HepG2 (cell line): ENCODE measurements at regions not wholly inside any gene's neighbourhood (a gene's known extent, or its start where the extent isn't known, plus 50 kb on each side); places are given as distances from the start of the nearest gene placed in this dataset.

Source experiments
- ATAC-seq: fragments of 200-7000 bp; cut with Tn5 transposase; 3 replicates; pipeline ENCODE4 v1.9.1; 2020; ENCODE audit warnings: mild to moderate bottlenecking, moderate library complexity
- BruUV-seq: library from RNA; stranded (reverse); fragments of 400-500 nt; replicated peaks from 2 replicates; lab custom pipeline; 2021; lab: Mats Ljungman, UMichigan
- CTCF ChIA-PET: fragments of 300-600 bp; formaldehyde crosslinking; extraction: SDS; loops from one replicate; lab custom pipeline; 2021; ENCODE audit warnings: low total read pairs, inconsistent platforms, low intra/inter-chr PET ratio; lab: Yijun Ruan, JAX
- POLR2A ChIA-PET: fragments of 350-600 bp; sonication (Branson Sonifier 250); formaldehyde crosslinking; loops from one replicate; lab custom pipeline; 2020; ENCODE audit warnings: antibody characterized with exemption, inconsistent platforms; lab: Yijun Ruan, JAX
- DNase-seq: peaks from one replicate; pipeline ENCODE4 v3.0.0-alpha.2; 2015; ENCODE audit warnings: low spot score
- FAIRE-seq: peaks from 3 replicates; lab custom pipeline; 2011; peaks lifted over from hg19 to GRCh38; lab: Jason Lieb, UNC
- H2AFZ ChIP-seq: one replicate; pipeline ENCODE4 v1.6.1; 2011; ENCODE audit warnings: low read length, inconsistent platforms
- H3K27ac ChIP-seq: fragments of 300-600 bp; 3 replicates; pipeline ENCODE4 v1.8.0; 2011; ENCODE audit warnings: mixed run types, mild to moderate bottlenecking, mixed read lengths, low read length, inconsistent platforms; ENCODE audit not compliant: insufficient read depth; ENCODE audit errors: extremely low read length
- H3K27me3 ChIP-seq, 2 experiments: fragments of 200-600 bp in 1 of 2; 2 replicates in 1 of 2; 3 replicates in 1 of 2; pipeline versions ENCODE4 v1.6.0 to v1.8.0; 2011; ENCODE audit warnings: low read length in 2 of 2, mild to moderate bottlenecking in 2 of 2, moderate library complexity in 2 of 2, inconsistent platforms in 1 of 2; ENCODE audit not compliant: insufficient read depth in 2 of 2, control insufficient read depth in 1 of 2
- H3K36me3 ChIP-seq, 2 experiments: fragments of 200-600 bp in 1 of 2; replicated peaks in 1 of 2; 2 replicates in 1 of 2; 3 replicates in 1 of 2; pipeline versions ENCODE4 v1.5.1 to v1.8.0; 2011; ENCODE audit warnings: low read length in 2 of 2, inconsistent platforms in 1 of 2; ENCODE audit not compliant: insufficient read depth in 2 of 2, control insufficient read depth in 1 of 2
- H3K4me1 ChIP-seq: 2 replicates; pipeline ENCODE4 v1.5.1; 2012; ENCODE audit warnings: low read length, inconsistent platforms; ENCODE audit not compliant: insufficient read depth
- H3K4me2 ChIP-seq: 2 replicates; pipeline ENCODE4 v1.6.0; 2011; ENCODE audit warnings: low read depth, low read length, inconsistent platforms
- H3K4me3 ChIP-seq, 3 experiments: fragments of 200-600 bp in 1 of 3; sonication (generic), shearing (Covaris generic) in 1 of 3; replicated peaks in 1 of 3; 2 replicates each; pipeline ENCODE4 v1.5.1; 2011 to 2016; ENCODE audit warnings: low read length in 3 of 3, inconsistent platforms in 2 of 3, low read depth in 2 of 3, mild to moderate bottlenecking in 2 of 3, control low read depth in 1 of 3, mixed read lengths in 1 of 3; ENCODE audit not compliant: insufficient read depth in 1 of 3
- H3K79me2 ChIP-seq: one replicate; pipeline ENCODE4 v1.6.1; 2011; ENCODE audit warnings: low read length, inconsistent platforms; ENCODE audit not compliant: insufficient read depth
- H3K9ac ChIP-seq: 2 replicates; pipeline ENCODE4 v1.6.0; 2011; ENCODE audit warnings: mild to moderate bottlenecking, low read depth, low read length, inconsistent platforms; ENCODE audit not compliant: insufficient read depth
- H3K9me3 ChIP-seq: 2 replicates; pipeline ENCODE4 v1.5.1; 2012; ENCODE audit warnings: mild to moderate bottlenecking, low read length
- H4K20me1 ChIP-seq: 2 replicates; pipeline ENCODE4 v1.6.0; 2011; ENCODE audit warnings: inconsistent platforms, mild to moderate bottlenecking, low read length, moderate library complexity; ENCODE audit not compliant: insufficient read depth
- BCL6 ChIP-seq: IDR thresholded peaks from 2 replicates; pipeline ENCODE4 v1.6.1; 2016; ENCODE audit warnings: missing genetic modification reagents, missing compliant biosample characterization
- DPF2 ChIP-seq: sonication (generic); formaldehyde crosslinking; IDR thresholded peaks from 2 replicates; pipeline ENCODE4 v1.4.0; 2020; ENCODE audit warnings: mild to moderate bottlenecking, low read depth, missing genetic modification reagents, borderline replicate concordance
- FOXK2 ChIP-seq: fragments of 450-650 bp; IDR thresholded peaks from 2 replicates; pipeline ENCODE4 v1.6.1; 2016
- HNRNPK ChIP-seq: fragments of 200-400 bp; formaldehyde crosslinking; IDR thresholded peaks from 2 replicates; pipeline ENCODE4 v1.6.1; 2018; ENCODE audit warnings: low read length, low read depth, moderate library complexity, mild to moderate bottlenecking; ENCODE audit not compliant: poor library complexity, severe bottlenecking
- HNRNPLL ChIP-seq: fragments of 200-400 bp; formaldehyde crosslinking; IDR thresholded peaks from 2 replicates; pipeline ENCODE4 v1.6.1; 2017; ENCODE audit warnings: mild to moderate bottlenecking, low read depth, low read length; ENCODE audit not compliant: poor library complexity, severe bottlenecking
- KLF6 ChIP-seq: IDR thresholded peaks from 2 replicates; pipeline ENCODE4 v1.8.0; 2016; ENCODE audit warnings: missing biosample characterization, missing genetic modification reagents
- POLR2A ChIP-seq, 2 experiments: IDR thresholded peaks; 2 replicates each; pipeline ENCODE4 v1.6.1; 2011; ENCODE audit warnings: low read depth in 2 of 2, low read length in 2 of 2, mild to moderate bottlenecking in 1 of 2, moderate library complexity in 1 of 2; ENCODE audit not compliant: insufficient read depth in 1 of 2
- RNF2 ChIP-seq: fragments of 450-650 bp; conservative IDR thresholded peaks from 2 replicates; pipeline ENCODE4 v1.6.1; 2016; ENCODE audit warnings: low read depth
- SRSF1 ChIP-seq: fragments of 200-400 bp; formaldehyde crosslinking; optimal IDR thresholded peaks from 2 replicates; pipeline ENCODE3; 2017; ENCODE audit warnings: mild to moderate bottlenecking, low read depth, low read length, moderate library complexity
- STAT5B ChIP-seq: sonication (generic); formaldehyde crosslinking; IDR thresholded peaks from 2 replicates; pipeline ENCODE4 v1.4.0; 2020; ENCODE audit warnings: missing genetic modification reagents
- TARDBP ChIP-seq: sonication (generic); formaldehyde crosslinking; IDR thresholded peaks from 2 replicates; pipeline ENCODE4 v1.8.0; 2022; ENCODE audit warnings: mild to moderate bottlenecking, missing genetic modification reagents
- YEATS2 ChIP-seq: sonication (generic); formaldehyde crosslinking; IDR thresholded peaks from 2 replicates; pipeline ENCODE4 v1.4.0; 2020; ENCODE audit warnings: missing genetic modification reagents, borderline replicate concordance
- ZFP36L1 ChIP-seq: sonication (generic); formaldehyde crosslinking; IDR thresholded peaks from 2 replicates; pipeline ENCODE4 v1.8.0; 2022; ENCODE audit warnings: mild to moderate bottlenecking, missing genetic modification reagents, moderate library complexity
- ZNF225 ChIP-seq: sonication (generic); formaldehyde crosslinking; IDR thresholded peaks from 2 replicates; pipeline ENCODE4 v1.4.0; 2020; ENCODE audit warnings: mild to moderate bottlenecking, missing genetic modification reagents
- ZNF3 ChIP-seq: IDR thresholded peaks from 2 replicates; pipeline ENCODE4 v1.7.0; 2017; ENCODE audit warnings: inconsistent platforms
- ZNF335 ChIP-seq: sonication (generic); formaldehyde crosslinking; IDR thresholded peaks from 2 replicates; pipeline ENCODE4 v1.4.0; 2020; ENCODE audit warnings: missing genetic modification reagents
- WGBS: methylation state at CpG from one replicate; pipeline ENCODE4 v1.1.6; 2017; ENCODE audit warnings: low lambda C conversion rate; 5-methylcytosine and 5-hydroxymethylcytosine counted together
- in situ Hi-C: cut with HindIII; loops from 2 replicates; pipeline ENCODE4 v1.10.0; 2017; ENCODE audit warnings: low pct_unique_long_range_greater_than_20kb; ENCODE audit not compliant: extremely low pct_ligation_motif_present
- intact Hi-C: fragments of 100-400 bp; cut with micrococcal nuclease; formaldehyde crosslinking; loops from one replicate; pipeline ENCODE4 v1.10.0; 2022; ENCODE audit not compliant: unreplicated experiment
- TF ChIP-seq, protein P1 (sequence below): sonication (generic); formaldehyde crosslinking; IDR thresholded peaks from 2 replicates; pipeline ENCODE4 v1.5.1; 2020; ENCODE audit warnings: missing genetic modification reagents, mild to moderate bottlenecking, borderline replicate concordance
- TF ChIP-seq, protein P2 (sequence below): sonication (generic); formaldehyde crosslinking; IDR thresholded peaks from 2 replicates; pipeline ENCODE4 v1.9.0; 2022; ENCODE audit warnings: low read depth, missing genetic modification reagents

- POLR2A ChIA-PET: no interaction called here
Measured at GRCh38 chr3:117603097-117603496, 893.5 kb downstream of the TUSC7 start.

DNA sequence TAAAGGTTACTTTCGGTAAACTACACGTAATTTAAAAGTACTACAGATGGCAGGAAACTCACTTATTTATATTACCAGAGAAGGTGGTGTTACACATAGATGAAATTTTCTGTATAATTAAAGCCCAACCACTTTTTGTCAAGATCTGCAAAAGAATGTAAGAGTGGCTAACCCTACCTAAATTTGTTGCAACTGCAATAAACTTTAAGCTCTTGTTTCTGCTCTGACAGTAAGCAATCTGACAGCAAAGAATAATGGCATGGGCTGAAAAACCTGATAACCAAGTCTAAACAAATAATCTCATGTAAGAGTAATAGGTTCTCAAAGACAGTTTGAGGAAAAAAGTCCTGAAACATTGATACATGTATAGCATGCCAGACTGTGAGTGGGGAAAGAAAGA is 897.3 kb downstream of the TUSC7 start:
- FAIRE-seq (no peak), ATAC-seq (no peak), DNase-seq (no peak)
- no peaks in the 10 kb centered on the region for H3K9me3 ChIP-seq
- POLR2A ChIA-PET: no interaction called here
- H3K36me3 ChIP-seq: no peaks in the 10 kb centered on the region
- no peak overlapping the region for H3K9ac ChIP-seq
- CTCF ChIA-PET: no interaction called here
- H3K4me2 ChIP-seq: no peak overlapping the region
- H4K20me1 ChIP-seq: no peaks in the 10 kb centered on the region
- intact Hi-C loops: no loop called here
- H3K27ac ChIP-seq: no peak overlapping the region
- H3K27me3 ChIP-seq: no peaks in the 10 kb centered on the region
- no peaks in the 10 kb centered on the region for H3K4me1 ChIP-seq
- WGBS: 20% methylated on average over 2 of the region's 2 CpGs
- in situ Hi-C loops: no loop called here
- H2AFZ ChIP-seq: no peak overlapping the region
- no TSS peak for BruUV-seq
- H3K4me3 ChIP-seq: no peak overlapping the region
- H3K79me2 ChIP-seq: no peaks in the 10 kb centered on the region
- TF ChIP-seq SRSF1 (no peak), ZNF3 (no peak), FOXK2 (no peak), DPF2 (CRISPR knock-in tag) (no peak), TARDBP (CRISPR knock-in tag) (no peak), ZFP36L1 (CRISPR knock-in tag) (no peak)
- TF ChIP-seq, protein P1, sequence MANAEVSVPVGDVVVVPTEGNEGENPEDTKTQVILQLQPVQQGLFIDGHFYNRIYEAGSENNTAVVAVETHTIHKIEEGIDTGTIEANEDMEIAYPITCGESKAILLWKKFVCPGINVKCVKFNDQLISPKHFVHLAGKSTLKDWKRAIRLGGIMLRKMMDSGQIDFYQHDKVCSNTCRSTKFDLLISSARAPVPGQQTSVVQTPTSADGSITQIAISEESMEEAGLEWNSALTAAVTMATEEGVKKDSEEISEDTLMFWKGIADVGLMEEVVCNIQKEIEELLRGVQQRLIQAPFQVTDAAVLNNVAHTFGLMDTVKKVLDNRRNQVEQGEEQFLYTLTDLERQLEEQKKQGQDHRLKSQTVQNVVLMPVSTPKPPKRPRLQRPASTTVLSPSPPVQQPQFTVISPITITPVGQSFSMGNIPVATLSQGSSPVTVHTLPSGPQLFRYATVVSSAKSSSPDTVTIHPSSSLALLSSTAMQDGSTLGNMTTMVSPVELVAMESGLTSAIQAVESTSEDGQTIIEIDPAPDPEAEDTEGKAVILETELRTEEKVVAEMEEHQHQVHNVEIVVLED (CRISPR knock-in tag): no peak
- TF ChIP-seq, protein P2, sequence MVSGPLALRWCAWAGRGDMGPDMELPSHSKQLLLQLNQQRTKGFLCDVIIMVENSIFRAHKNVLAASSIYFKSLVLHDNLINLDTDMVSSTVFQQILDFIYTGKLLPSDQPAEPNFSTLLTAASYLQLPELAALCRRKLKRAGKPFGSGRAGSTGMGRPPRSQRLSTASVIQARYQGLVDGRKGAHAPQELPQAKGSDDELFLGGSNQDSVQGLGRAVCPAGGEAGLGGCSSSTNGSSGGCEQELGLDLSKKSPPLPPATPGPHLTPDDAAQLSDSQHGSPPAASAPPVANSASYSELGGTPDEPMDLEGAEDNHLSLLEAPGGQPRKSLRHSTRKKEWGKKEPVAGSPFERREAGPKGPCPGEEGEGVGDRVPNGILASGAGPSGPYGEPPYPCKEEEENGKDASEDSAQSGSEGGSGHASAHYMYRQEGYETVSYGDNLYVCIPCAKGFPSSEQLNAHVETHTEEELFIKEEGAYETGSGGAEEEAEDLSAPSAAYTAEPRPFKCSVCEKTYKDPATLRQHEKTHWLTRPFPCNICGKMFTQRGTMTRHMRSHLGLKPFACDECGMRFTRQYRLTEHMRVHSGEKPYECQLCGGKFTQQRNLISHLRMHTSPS: no peak

More at GRCh38 chr3:117603097-117603496, 893.5 kb downstream of the TUSC7 start:
- Histone ChIP-seq H3K4me2 (no peak overlapping the region), H3K79me2 (no peaks in the 10 kb centered on the region), H3K9me3 (no peaks in the 10 kb centered on the region), H3K4me1 (no peaks in the 10 kb centered on the region), H3K27me3 (no peaks in the 10 kb centered on the region), H4K20me1 (no peaks in the 10 kb centered on the region), H3K36me3 (no peaks in the 10 kb centered on the region), H2AFZ (no peak overlapping the region)
- FAIRE-seq: no peak
- in situ Hi-C loops: no loop called here
- CTCF ChIA-PET: no interaction called here
- WGBS: 0% methylated on average over 3 of the region's 3 CpGs
- intact Hi-C loops: no loop called here
- no peak for DNase-seq
- TF ChIP-seq, protein P1 (CRISPR knock-in tag): no peak
- TF ChIP-seq KLF6 (CRISPR knock-in tag) (no peak), SRSF1 (no peak), POLR2A (IDR thresholded peaks at IDR 0.05; ENCODE audit: insufficient read depth in 1 of 2, low read depth in 2 of 2, low read length in 2 of 2) (no peak), HNRNPK (no peak), YEATS2 (CRISPR knock-in tag) (no peak), STAT5B (CRISPR knock-in tag) (no peak), ZNF335 (CRISPR knock-in tag) (no peak), ZNF225 (no peak), BCL6 (CRISPR knock-in tag) (no peak), RNF2 (no peak), HNRNPLL (no peak)
- TF ChIP-seq, all 625 proteins: peak for 0
- Histone ChIP-seq H3K4me3 (no peak overlapping the region), H3K9ac (no peak overlapping the region), H3K27ac (no peak overlapping the region)
- BruUV-seq: no TSS peak
- no peak for ATAC-seq
